Activated T-cell treated with anti-CD3 and anti-CD28 coated beads, Interleukin-2, amount 50 U/mL, for 4 hours (primary cell): ENCODE measurements at regions not wholly inside any gene's neighbourhood (a gene's known extent, or its start where the extent isn't known, plus 50 kb on each side); places are given as distances from the start of the nearest gene placed in this dataset.

Source experiments
- ATAC-seq, 2 donors: fragments of 200-7000 bp; cut with Tn5 transposase; one replicate each; pipeline ENCODE4 v1.10.0; 2021
- DNase-seq: peaks from one replicate; pipeline ENCODE4 v3.0.0-alpha.2; 2020
- H3K27me3 Mint-ChIP-seq: one replicate; pipeline ENCODE4 v1.8.0; 2021; ENCODE audit warnings: low read depth, mixed read lengths
- H3K36me3 Mint-ChIP-seq: one replicate; pipeline ENCODE4 v1.8.0; 2022; ENCODE audit warnings: mixed read lengths; ENCODE audit not compliant: insufficient read depth
- H3K4me1 Mint-ChIP-seq: one replicate; pipeline ENCODE4 v1.8.0; 2021; ENCODE audit warnings: low read depth, mixed read lengths
- H3K4me3 Mint-ChIP-seq: one replicate; pipeline ENCODE4 v1.8.0; 2021; ENCODE audit warnings: mild to moderate bottlenecking, moderate library complexity, mixed read lengths
- H3K9me3 Mint-ChIP-seq: one replicate; pipeline ENCODE4 v1.8.0; 2021; ENCODE audit warnings: mixed read lengths

- H3K27me3 Mint-ChIP-seq: no peaks in the 10 kb centered on the region
- no peaks in the 10 kb centered on the region for H3K36me3 Mint-ChIP-seq
- no peak for DNase-seq
- no peak for ATAC-seq
- H3K4me1 Mint-ChIP-seq: no peaks in the 10 kb centered on the region
- H3K4me3 Mint-ChIP-seq: no peak overlapping the region
- H3K9me3 Mint-ChIP-seq: peaks cover 3% of the 10 kb centered on the region
Measured at GRCh38 chr4:23235628-23236390, 543.1 kb downstream of the GBA3 start.

GRCh38 chr4:23234716-23235115 lies 542.0 kb downstream of the GBA3 start:
- Mint-ChIP-seq H3K4me3 (no peak overlapping the region), H3K4me1 (no peaks in the 10 kb centered on the region), H3K9me3 (peaks cover 3% of the 10 kb centered on the region), H3K27me3 (no peaks in the 10 kb centered on the region), H3K36me3 (no peaks in the 10 kb centered on the region)
- DNase-seq: no peak
- ATAC-seq: no peak

GRCh38 chr4:23234018-23234417 lies 541.3 kb downstream of the GBA3 start:
- DNase-seq (no peak), ATAC-seq (no peak)
- H3K36me3 Mint-ChIP-seq: no peaks in the 10 kb centered on the region
- peaks cover 3% of the 10 kb centered on the region for H3K9me3 Mint-ChIP-seq
- no peaks in the 10 kb centered on the region for H3K4me1 Mint-ChIP-seq
- no peaks in the 10 kb centered on the region for H3K27me3 Mint-ChIP-seq
- H3K4me3 Mint-ChIP-seq: no peak overlapping the region

DNA sequence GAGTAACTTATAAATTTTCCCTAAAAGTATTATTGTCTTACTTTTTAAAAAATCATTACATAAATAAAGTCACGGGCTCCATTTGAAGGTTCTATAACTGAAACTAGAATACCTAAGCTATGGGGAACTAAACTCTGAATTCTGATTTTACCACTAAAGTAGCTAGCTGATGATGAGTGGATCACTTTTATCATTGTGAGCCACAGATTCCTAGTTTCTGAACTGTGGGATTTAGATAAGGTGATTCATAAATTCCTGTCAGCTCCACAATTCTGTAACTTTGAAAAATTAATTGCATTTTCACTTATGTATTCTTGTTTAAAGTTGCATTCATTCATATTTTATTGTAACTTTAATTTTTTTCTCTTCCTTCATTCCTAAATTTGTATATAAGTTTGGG lies 540.9 kb downstream of the GBA3 start:
- Mint-ChIP-seq H3K27me3 (no peaks in the 10 kb centered on the region), H3K4me1 (no peaks in the 10 kb centered on the region), H3K4me3 (no peak overlapping the region), H3K36me3 (no peaks in the 10 kb centered on the region), H3K9me3 (peaks cover 3% of the 10 kb centered on the region)
- DNase-seq (no peak), ATAC-seq (no peak)

DNA sequence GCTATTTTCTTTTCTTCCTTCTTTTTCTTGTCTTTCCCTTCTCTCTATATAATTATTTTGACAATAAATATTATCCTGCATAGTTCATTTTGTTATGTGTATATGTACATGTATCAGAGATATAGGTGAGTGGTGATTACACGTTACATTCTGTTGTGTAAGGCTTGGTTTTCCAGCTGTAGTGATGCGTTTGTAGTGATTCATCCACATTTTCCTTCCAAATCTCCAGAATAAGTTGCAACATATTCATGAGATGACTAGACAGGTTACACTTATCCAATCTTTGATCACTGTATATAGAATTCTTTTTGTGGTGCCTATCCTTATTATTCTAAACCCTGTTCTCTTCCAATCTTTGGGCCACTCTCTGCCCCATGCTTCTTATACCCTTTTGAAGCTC lies 540.2 kb downstream of the GBA3 start:
- peaks cover 3% of the 10 kb centered on the region for H3K9me3 Mint-ChIP-seq
- no peaks in the 10 kb centered on the region for H3K4me1 Mint-ChIP-seq
- no peaks in the 10 kb centered on the region for H3K27me3 Mint-ChIP-seq
- no peaks in the 10 kb centered on the region for H3K36me3 Mint-ChIP-seq
- H3K4me3 Mint-ChIP-seq: no peak overlapping the region
- DNase-seq: no peak
- no peak for ATAC-seq

- peaks cover 7% of the 10 kb centered on the region for H3K9me3 Mint-ChIP-seq
- H3K27me3 Mint-ChIP-seq: peaks cover 2% of the 10 kb centered on the region
- DNase-seq (no peak), ATAC-seq (no peak)
- H3K4me3 Mint-ChIP-seq: no peak overlapping the region
- H3K36me3 Mint-ChIP-seq: no peaks in the 10 kb centered on the region
- no peaks in the 10 kb centered on the region for H3K4me1 Mint-ChIP-seq
Measured at GRCh38 chr4:23225564-23225963, 532.8 kb downstream of the GBA3 start.

- ATAC-seq (no peak), DNase-seq (no peak)
- H3K4me1 Mint-ChIP-seq: no peaks in the 10 kb centered on the region
- no peaks in the 10 kb centered on the region for H3K36me3 Mint-ChIP-seq
- peaks cover 2% of the 10 kb centered on the region for H3K27me3 Mint-ChIP-seq
- peaks cover 7% of the 10 kb centered on the region for H3K9me3 Mint-ChIP-seq
- no peak overlapping the region for H3K4me3 Mint-ChIP-seq
Measured at GRCh38 chr4:23224684-23225420, 532.1 kb downstream of the GBA3 start.

GRCh38 chr4:23220911-23221310 lies 528.2 kb downstream of the GBA3 start:
- Mint-ChIP-seq H3K4me3 (no peak overlapping the region), H3K4me1 (no peaks in the 10 kb centered on the region), H3K27me3 (peaks cover 2% of the 10 kb centered on the region), H3K9me3 (peaks cover 3% of the 10 kb centered on the region), H3K36me3 (no peaks in the 10 kb centered on the region)
- no peak for ATAC-seq
- no peak for DNase-seq

DNA sequence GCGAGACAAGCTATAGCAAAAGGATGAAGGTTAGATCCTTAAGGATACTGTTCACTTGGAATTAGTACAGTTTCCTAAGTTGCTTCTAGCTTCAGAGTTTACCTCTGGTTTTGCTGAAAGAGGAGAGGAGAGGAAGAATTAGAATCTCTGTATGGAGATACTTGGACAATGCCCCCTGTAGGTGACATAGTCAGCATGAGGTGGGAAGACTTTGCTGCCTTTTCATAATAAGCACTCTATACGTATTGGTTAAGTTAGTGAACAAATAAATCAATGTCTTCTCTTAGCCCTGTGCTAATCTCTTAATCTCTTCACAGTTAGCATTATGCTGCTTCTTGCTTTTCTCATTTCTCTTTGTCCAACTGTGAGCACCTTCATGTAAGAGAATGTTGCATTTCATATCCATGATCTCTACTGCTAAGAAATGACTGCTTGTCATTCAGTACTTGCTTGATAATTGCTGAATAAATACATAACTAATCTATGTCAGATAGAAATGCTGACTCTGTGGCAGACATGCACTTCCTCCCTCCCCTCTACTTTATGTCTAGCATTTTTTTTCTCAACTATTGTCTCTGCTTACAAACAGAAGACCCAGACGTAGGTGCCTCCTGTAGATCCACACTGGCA lies 527.2 kb downstream of the GBA3 start:
- DNase-seq (no peak), ATAC-seq (no peak)
- Mint-ChIP-seq H3K27me3 (peaks cover 2% of the 10 kb centered on the region), H3K9me3 (peaks cover 3% of the 10 kb centered on the region), H3K4me1 (no peaks in the 10 kb centered on the region), H3K4me3 (no peak overlapping the region), H3K36me3 (no peaks in the 10 kb centered on the region)

- DNase-seq (no peak), ATAC-seq (no peak)
- no peaks in the 10 kb centered on the region for H3K36me3 Mint-ChIP-seq
- no peaks in the 10 kb centered on the region for H3K27me3 Mint-ChIP-seq
- peaks cover 3% of the 10 kb centered on the region for H3K9me3 Mint-ChIP-seq
- H3K4me1 Mint-ChIP-seq: no peaks in the 10 kb centered on the region
- H3K4me3 Mint-ChIP-seq: no peak overlapping the region
Measured at GRCh38 chr4:23213198-23213597, 520.5 kb downstream of the GBA3 start.

DNA sequence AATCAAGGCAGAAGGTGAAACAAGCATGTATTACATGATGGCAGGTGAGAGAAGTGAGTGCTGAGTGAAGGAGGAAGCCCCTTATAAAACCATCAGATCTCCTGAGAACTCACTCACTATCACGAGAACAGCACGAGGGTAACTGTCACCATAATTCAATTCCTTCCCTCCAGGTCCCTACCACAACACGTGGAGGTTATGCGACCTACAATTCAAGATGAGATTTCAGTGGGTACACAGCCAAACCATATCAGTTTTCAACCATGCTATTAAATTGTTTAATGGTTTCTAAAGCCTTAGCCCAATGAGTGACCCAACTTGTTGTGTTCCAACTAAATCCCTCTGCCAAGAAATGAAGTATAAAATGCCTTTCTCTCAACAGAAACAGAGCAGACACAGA lies 519.8 kb downstream of the GBA3 start:
- ATAC-seq: no peak
- Mint-ChIP-seq H3K36me3 (no peaks in the 10 kb centered on the region), H3K4me3 (no peak overlapping the region), H3K27me3 (no peaks in the 10 kb centered on the region), H3K9me3 (peaks cover 3% of the 10 kb centered on the region), H3K4me1 (no peaks in the 10 kb centered on the region)
- no peak for DNase-seq

DNA sequence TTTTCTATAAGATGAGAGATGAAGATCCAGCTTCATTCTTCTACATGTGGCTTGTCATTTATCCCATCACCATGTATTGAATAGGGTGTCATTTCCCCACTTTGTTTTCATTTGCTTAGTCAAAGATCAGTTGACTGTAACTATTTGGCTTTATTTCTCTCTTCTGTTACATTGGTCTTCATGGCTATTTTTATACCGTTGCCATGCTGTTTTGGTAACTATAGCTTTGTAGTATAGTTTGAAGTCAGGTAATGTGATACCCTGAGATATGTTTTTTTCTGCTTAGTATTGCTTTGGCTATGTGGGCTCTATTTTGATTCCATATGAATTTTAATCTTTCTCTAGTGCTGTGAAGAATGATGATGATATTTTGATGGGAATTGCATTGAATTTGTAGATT lies 514.3 kb downstream of the GBA3 start:
- H3K27me3 Mint-ChIP-seq: peaks cover 2% of the 10 kb centered on the region
- H3K4me1 Mint-ChIP-seq: no peaks in the 10 kb centered on the region
- no peak for DNase-seq
- H3K36me3 Mint-ChIP-seq: no peaks in the 10 kb centered on the region
- H3K4me3 Mint-ChIP-seq: no peak overlapping the region
- H3K9me3 Mint-ChIP-seq: peaks cover 18% of the 10 kb centered on the region
- no peak for ATAC-seq

GRCh38 chr4:23202712-23203247 lies 510.0 kb downstream of the GBA3 start:
- H3K4me1 Mint-ChIP-seq: no peaks in the 10 kb centered on the region
- peaks cover 14% of the 10 kb centered on the region for H3K9me3 Mint-ChIP-seq
- no peak overlapping the region for H3K4me3 Mint-ChIP-seq
- DNase-seq (no peak), ATAC-seq (no peak)
- H3K27me3 Mint-ChIP-seq: peaks cover 2% of the 10 kb centered on the region
- no peaks in the 10 kb centered on the region for H3K36me3 Mint-ChIP-seq

- Mint-ChIP-seq H3K36me3 (no peaks in the 10 kb centered on the region), H3K4me3 (no peak overlapping the region), H3K4me1 (no peaks in the 10 kb centered on the region), H3K9me3 (no peaks in the 10 kb centered on the region), H3K27me3 (peaks cover 1% of the 10 kb centered on the region)
- no peak for DNase-seq
- ATAC-seq: no peak
Measured at GRCh38 chr4:23194751-23195150, 502.0 kb downstream of the GBA3 start.
